RWPE2 (cell line): ENCODE measurements at regions not wholly inside any gene's neighbourhood (a gene's known extent, or its start where the extent isn't known, plus 50 kb on each side); places are given as distances from the start of the nearest gene placed in this dataset.

Source experiments
- ATAC-seq: fragments of 200-7000 bp; cut with Tn5 transposase; 3 replicates; pipeline ENCODE4 v1.9.1; 2021; ENCODE audit warnings: low read depth
- DNase-seq: peaks from one replicate; pipeline ENCODE4 v3.0.0-alpha.2; 2020; ENCODE audit warnings: low spot score
- H3K27ac ChIP-seq: fragments of 450-650 bp; 2 replicates; pipeline ENCODE4 v1.5.1; 2017; ENCODE audit warnings: mild to moderate bottlenecking; ENCODE audit not compliant: poor library complexity, severe bottlenecking
- H3K27me3 ChIP-seq: fragments of 250-450 bp; sonication (Bioruptor Pico); 2 replicates; pipeline ENCODE4 v1.5.1; 2021; ENCODE audit warnings: mild to moderate bottlenecking, moderate library complexity; ENCODE audit not compliant: insufficient read depth, poor library complexity, severe bottlenecking
- H3K36me3 ChIP-seq: fragments of 250-450 bp; sonication (Bioruptor Pico); 2 replicates; pipeline ENCODE4 v1.5.1; 2020; ENCODE audit warnings: low read depth, mild to moderate bottlenecking, moderate library complexity
- H3K4me1 ChIP-seq: fragments of 250-450 bp; sonication (Bioruptor Pico); 2 replicates; pipeline ENCODE4 v1.5.1; 2021; ENCODE audit warnings: mild to moderate bottlenecking, moderate library complexity; ENCODE audit not compliant: insufficient read depth, poor library complexity, severe bottlenecking
- H3K4me3 ChIP-seq: fragments of 250-450 bp; sonication (Bioruptor Pico); 2 replicates; pipeline ENCODE4 v1.5.1; 2021; ENCODE audit warnings: mild to moderate bottlenecking, moderate library complexity; ENCODE audit not compliant: severe bottlenecking
- H3K9me3 ChIP-seq: fragments of 250-450 bp; sonication (Bioruptor Pico); 2 replicates; pipeline ENCODE4 v1.5.1; 2021; ENCODE audit warnings: mild to moderate bottlenecking, moderate library complexity; ENCODE audit not compliant: severe bottlenecking
- CTCF ChIP-seq: fragments of 450-650 bp; IDR thresholded peaks from one replicate; pipeline ENCODE4 v1.5.1; 2017; ENCODE audit warnings: mild to moderate bottlenecking, moderate library complexity; ENCODE audit not compliant: poor library complexity, severe bottlenecking

GRCh38 chrX:124216396-124217115 lies 115.9 kb upstream of the TEX13D start:
- DNase-seq (no peak), ATAC-seq (no peak)
- no peaks in the 10 kb centered on the region for H3K36me3 ChIP-seq
- H3K27me3 ChIP-seq, result no peaks in the 10 kb centered on the region
- no peak overlapping the region for H3K27ac ChIP-seq
- no peak overlapping the region for H3K4me3 ChIP-seq
- H3K9me3 ChIP-seq, result no peaks in the 10 kb centered on the region
- TF ChIP-seq CTCF, result no peak
- peaks cover 9% of the 10 kb centered on the region for H3K4me1 ChIP-seq

- DNase-seq (peak; percentile 35), ATAC-seq (peak; percentile 91)
These were observed 114.9 kb upstream of the TEX13D start for GRCh38 chrX:124217304-124218251.

GRCh38 chrX:124223524-124223923 lies 108.9 kb upstream of the TEX13D start:
- Histone ChIP-seq H3K4me1 (no peaks in the 10 kb centered on the region), H3K4me3 (no peak overlapping the region), H3K27ac (no peak overlapping the region), H3K9me3 (no peaks in the 10 kb centered on the region), H3K36me3 (no peaks in the 10 kb centered on the region), H3K27me3 (no peaks in the 10 kb centered on the region)
- DNase-seq (no peak), ATAC-seq (no peak)
- TF ChIP-seq CTCF, result no peak

More at GRCh38 chrX:124217304-124218251, 114.9 kb upstream of the TEX13D start:
- no peak for TF ChIP-seq CTCF
- H3K4me3 ChIP-seq, result no peak overlapping the region
- H3K27me3 ChIP-seq, result no peaks in the 10 kb centered on the region
- no peaks in the 10 kb centered on the region for H3K36me3 ChIP-seq
- peaks cover 9% of the 10 kb centered on the region for H3K4me1 ChIP-seq
- no peaks in the 10 kb centered on the region for H3K9me3 ChIP-seq
- peak overlapping the region; percentile 38 for H3K27ac ChIP-seq

- no peak for TF ChIP-seq CTCF
- no peaks in the 10 kb centered on the region for H3K4me1 ChIP-seq
- no peaks in the 10 kb centered on the region for H3K36me3 ChIP-seq
- no peaks in the 10 kb centered on the region for H3K9me3 ChIP-seq
- no peak for DNase-seq
- no peaks in the 10 kb centered on the region for H3K27me3 ChIP-seq
- H3K27ac ChIP-seq, result no peak overlapping the region
- no peak for ATAC-seq
- H3K4me3 ChIP-seq, result no peak overlapping the region
These were observed 107.9 kb upstream of the TEX13D start for GRCh38 chrX:124224528-124224927.
